ENCODE measurements at regions not wholly inside any gene's neighbourhood (a gene's known extent, or its start where the extent isn't known, plus 50 kb on each side); places are given as distances from the start of the nearest gene placed in this dataset.
"Not testable (repeated sequence)": the region's sequence is repeated elsewhere in the genome, so short reads cannot be mapped to it uniquely, and the experiment has no call there.

- H3K27me3 Mint-ChIP-seq = no peaks in the 10 kb centered on the region
- TF ChIP-seq CTCF (conservative IDR thresholded peaks at IDR 0.05) = no peak
- H3K36me3 Mint-ChIP-seq = peaks cover 4% of the 10 kb centered on the region
- no peak overlapping the region for H3K4me3 Mint-ChIP-seq
- H3K9me3 Mint-ChIP-seq = peaks cover 9% of the 10 kb centered on the region
- DNase-seq (ENCODE audit: extremely low spot score, unreplicated experiment) = no peak
- peaks cover 35% of the 10 kb centered on the region for H3K4me1 Mint-ChIP-seq (ENCODE audit: unreplicated experiment)
- H3K27ac Mint-ChIP-seq = no peak overlapping the region
Measured at GRCh38 chr15:92847841-92848240, 52.3 kb upstream of the CHD2 start.

- Mint-ChIP-seq H3K27me3 (no peaks in the 10 kb centered on the region), H3K9me3 (peaks cover 9% of the 10 kb centered on the region)
Measured at GRCh38 chr15:92848464-92848851, 51.7 kb upstream of the CHD2 start.

GRCh38 chr15:92848852-92849598 lies 51.1 kb upstream of the CHD2 start:
- no peak for DNase-seq (ENCODE audit: extremely low spot score, unreplicated experiment)
- H3K4me3 Mint-ChIP-seq = no peak overlapping the region
- no peak for TF ChIP-seq CTCF (conservative IDR thresholded peaks at IDR 0.05)
- peak overlapping the region; percentile 4 for H3K27ac Mint-ChIP-seq
- peaks cover 4% of the 10 kb centered on the region for H3K36me3 Mint-ChIP-seq
- peaks cover 43% of the 10 kb centered on the region for H3K4me1 Mint-ChIP-seq (ENCODE audit: unreplicated experiment)
- H3K9me3 Mint-ChIP-seq = peaks cover 9% of the 10 kb centered on the region
- no peaks in the 10 kb centered on the region for H3K27me3 Mint-ChIP-seq

More at GRCh38 chr15:92848464-92848851, 51.7 kb upstream of the CHD2 start:
- TF ChIP-seq CTCF (conservative IDR thresholded peaks at IDR 0.05) = no peak
- Mint-ChIP-seq H3K36me3 (peaks cover 4% of the 10 kb centered on the region), H3K4me3 (no peak overlapping the region), H3K4me1 (ENCODE audit: unreplicated experiment) (peaks cover 37% of the 10 kb centered on the region), H3K27ac (peak overlapping the region; percentile 4)
- no peak for DNase-seq (ENCODE audit: extremely low spot score, unreplicated experiment)

- H3K4me3 Mint-ChIP-seq; DNase-seq (ENCODE audit: extremely low spot score, unreplicated experiment); H3K36me3 Mint-ChIP-seq; H3K27me3 Mint-ChIP-seq; H3K27ac Mint-ChIP-seq; H3K9me3 Mint-ChIP-seq: not testable (repeated sequence)
- peaks cover 36% of the 10 kb centered on the region for H3K4me1 Mint-ChIP-seq (ENCODE audit: unreplicated experiment)
Measured at GRCh38 chr15:92850218-92850617, 49.9 kb upstream of the CHD2 start.

Measured in type B pancreatic cell (in vitro differentiated cells).